Lower lobe of right lung (tissue), 2 donors: ENCODE measurements at regions not wholly inside any gene's neighbourhood (a gene's known extent, or its start where the extent isn't known, plus 50 kb on each side); places are given as distances from the start of the nearest gene placed in this dataset.

Source experiments
- ATAC-seq, 2 donors: fragments of 200-7000 bp; cut with Tn5 transposase; one replicate each; pipeline ENCODE4 v1.9.1; 2020 to 2022; ENCODE audit warnings: mild to moderate bottlenecking in 2 of 2, moderate library complexity in 2 of 2
- DNase-seq: peaks from one replicate; pipeline ENCODE4 v3.0.0-alpha.2; 2020
- H3K27ac ChIP-seq: fragments of 200-600 bp; one replicate; pipeline ENCODE4 v1.8.0; 2022
- H3K27me3 ChIP-seq: fragments of 200-600 bp; one replicate; pipeline ENCODE4 v1.8.0; 2022; ENCODE audit warnings: low read depth
- H3K36me3 ChIP-seq: fragments of 200-600 bp; one replicate; pipeline ENCODE4 v1.8.0; 2022; ENCODE audit warnings: mild to moderate bottlenecking
- H3K4me1 ChIP-seq: fragments of 200-600 bp; one replicate; pipeline ENCODE4 v1.8.0; 2022
- H3K4me3 ChIP-seq: fragments of 200-600 bp; one replicate; pipeline ENCODE4 v1.8.0; 2022; ENCODE audit warnings: mild to moderate bottlenecking
- H3K9me3 ChIP-seq: fragments of 200-600 bp; one replicate; pipeline ENCODE4 v1.8.0; 2022
- CTCF ChIP-seq: fragments of 200-600 bp; IDR thresholded peaks from one replicate; pipeline ENCODE4 v1.8.0; 2022; ENCODE audit warnings: antibody characterized with exemption, mild to moderate bottlenecking
- intact Hi-C: fragments of 100-400 bp; cut with DNase I; formaldehyde crosslinking; loops from one replicate; pipeline ENCODE4 v1.11.0; 2022
- donor health status: DM: no; HTN: yes; CAD: no; lungs with severe emphysema.

DNA sequence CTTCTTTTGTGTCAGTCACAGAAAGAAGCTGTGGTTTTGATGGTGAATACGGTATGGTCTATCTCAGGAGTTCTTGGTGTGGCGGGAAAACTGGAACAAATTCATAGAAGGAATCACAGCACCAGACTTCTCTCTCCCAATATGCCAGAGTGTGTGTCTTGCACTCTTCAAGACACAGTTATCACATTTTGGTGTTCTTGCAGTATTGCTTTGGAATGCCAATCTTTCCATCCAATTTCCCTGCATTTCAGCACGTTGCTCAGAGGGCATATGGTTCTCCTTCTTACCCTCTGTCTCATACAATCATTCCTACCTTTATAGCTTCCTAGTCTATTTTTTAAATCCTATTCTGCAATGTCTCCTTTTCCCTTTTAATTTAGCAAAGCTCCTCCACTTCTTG lies 216.3 kb downstream of the TMEM182 start:
- DNase-seq (no peak), ATAC-seq (no peak)
- no peak for TF ChIP-seq CTCF
- no peaks in the 10 kb centered on the region for H3K4me1 ChIP-seq
- no peaks in the 10 kb centered on the region for H3K27me3 ChIP-seq
- no peak overlapping the region for H3K4me3 ChIP-seq
- no peak overlapping the region for H3K27ac ChIP-seq
- H3K36me3 ChIP-seq: no peaks in the 10 kb centered on the region
- no peaks in the 10 kb centered on the region for H3K9me3 ChIP-seq
- intact Hi-C loops: no loop called here

DNA sequence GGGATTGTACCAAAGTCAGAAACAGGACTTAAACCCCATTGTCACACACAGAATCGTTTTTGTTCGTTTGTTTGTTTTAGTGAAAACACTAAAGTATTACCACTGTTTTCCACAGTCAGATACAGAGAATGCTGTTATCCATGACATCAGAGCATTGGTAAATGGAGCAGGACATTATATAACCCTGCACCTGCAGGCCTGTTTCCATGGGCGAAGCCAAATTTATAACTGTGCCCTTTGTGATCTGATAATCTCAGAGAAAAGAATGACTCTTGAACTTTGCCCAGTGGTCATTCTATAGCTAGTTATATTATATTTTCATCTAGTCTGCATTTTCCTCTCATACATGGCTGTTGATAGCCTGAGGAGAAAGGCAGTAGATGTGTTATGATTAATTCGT lies 217.6 kb downstream of the TMEM182 start:
- Histone ChIP-seq H3K9me3 (no peaks in the 10 kb centered on the region), H3K4me1 (no peaks in the 10 kb centered on the region), H3K27me3 (no peaks in the 10 kb centered on the region), H3K27ac (no peak overlapping the region), H3K4me3 (no peak overlapping the region), H3K36me3 (no peaks in the 10 kb centered on the region)
- TF ChIP-seq CTCF: no peak
- no peak for ATAC-seq
- intact Hi-C loops: no loop called here
- DNase-seq: no peak

DNA sequence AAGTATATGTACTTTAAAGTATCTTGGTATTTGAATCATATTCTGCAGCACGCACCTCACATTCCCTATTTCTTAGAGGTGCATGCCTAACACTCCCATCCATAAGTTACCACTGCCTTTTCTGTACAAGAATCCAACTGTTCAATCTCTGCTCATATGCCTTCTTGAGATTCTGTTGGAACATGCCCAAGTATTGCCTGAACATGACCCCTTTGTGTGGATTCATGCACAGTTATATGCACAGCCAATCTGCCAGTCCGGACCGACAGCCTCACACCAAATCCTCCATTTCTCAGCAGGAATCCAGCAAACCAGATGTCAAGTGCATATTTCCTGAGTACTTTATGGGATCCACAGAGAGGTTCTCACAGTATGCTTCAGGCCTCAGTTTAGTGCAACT lies 222.0 kb downstream of the TMEM182 start:
- ATAC-seq (no peak), DNase-seq (no peak)
- no peaks in the 10 kb centered on the region for H3K9me3 ChIP-seq
- no peaks in the 10 kb centered on the region for H3K27me3 ChIP-seq
- intact Hi-C loops: no loop called here
- no peak overlapping the region for H3K27ac ChIP-seq
- TF ChIP-seq CTCF: no peak
- H3K4me3 ChIP-seq: no peak overlapping the region
- H3K4me1 ChIP-seq: no peaks in the 10 kb centered on the region
- H3K36me3 ChIP-seq: no peaks in the 10 kb centered on the region

- Histone ChIP-seq H3K27ac (no peak overlapping the region), H3K9me3 (no peaks in the 10 kb centered on the region), H3K4me1 (no peaks in the 10 kb centered on the region), H3K27me3 (no peaks in the 10 kb centered on the region), H3K36me3 (no peaks in the 10 kb centered on the region), H3K4me3 (no peak overlapping the region)
- DNase-seq (no peak), ATAC-seq (no peak)
- intact Hi-C loops: no loop called here
- no peak for TF ChIP-seq CTCF
These were observed 225.1 kb downstream of the TMEM182 start for GRCh38 chr2:102986826-102987490.

DNA sequence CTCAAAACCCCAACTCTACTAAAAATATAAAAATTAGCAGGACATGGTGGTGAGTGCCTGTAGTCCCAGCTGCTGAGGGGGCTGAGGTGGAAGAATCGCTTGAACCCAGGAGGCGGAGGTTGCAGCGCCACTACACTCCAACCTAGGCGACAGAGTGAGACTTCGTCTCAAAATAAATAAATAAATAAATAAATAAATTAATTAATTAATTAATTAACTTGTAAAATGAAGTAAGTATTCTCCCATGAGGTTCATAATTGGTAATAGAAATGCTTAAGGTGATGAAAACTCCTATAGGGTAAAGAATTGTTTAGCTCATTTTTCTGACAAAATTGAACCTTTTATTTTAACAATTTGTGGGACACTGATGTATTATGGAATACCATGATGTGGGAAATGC lies 230.8 kb downstream of the TMEM182 start:
- Histone ChIP-seq H3K27ac (no peak overlapping the region), H3K4me3 (no peak overlapping the region), H3K27me3 (no peaks in the 10 kb centered on the region), H3K9me3 (no peaks in the 10 kb centered on the region), H3K4me1 (no peaks in the 10 kb centered on the region), H3K36me3 (no peaks in the 10 kb centered on the region)
- intact Hi-C loops: no loop called here
- TF ChIP-seq CTCF: no peak
- no peak for ATAC-seq
- no peak for DNase-seq
